ENCODE measurements at regions not wholly inside any gene's neighbourhood (a gene's known extent, or its start where the extent isn't known, plus 50 kb on each side); places are given as distances from the start of the nearest gene placed in this dataset.

DNA sequence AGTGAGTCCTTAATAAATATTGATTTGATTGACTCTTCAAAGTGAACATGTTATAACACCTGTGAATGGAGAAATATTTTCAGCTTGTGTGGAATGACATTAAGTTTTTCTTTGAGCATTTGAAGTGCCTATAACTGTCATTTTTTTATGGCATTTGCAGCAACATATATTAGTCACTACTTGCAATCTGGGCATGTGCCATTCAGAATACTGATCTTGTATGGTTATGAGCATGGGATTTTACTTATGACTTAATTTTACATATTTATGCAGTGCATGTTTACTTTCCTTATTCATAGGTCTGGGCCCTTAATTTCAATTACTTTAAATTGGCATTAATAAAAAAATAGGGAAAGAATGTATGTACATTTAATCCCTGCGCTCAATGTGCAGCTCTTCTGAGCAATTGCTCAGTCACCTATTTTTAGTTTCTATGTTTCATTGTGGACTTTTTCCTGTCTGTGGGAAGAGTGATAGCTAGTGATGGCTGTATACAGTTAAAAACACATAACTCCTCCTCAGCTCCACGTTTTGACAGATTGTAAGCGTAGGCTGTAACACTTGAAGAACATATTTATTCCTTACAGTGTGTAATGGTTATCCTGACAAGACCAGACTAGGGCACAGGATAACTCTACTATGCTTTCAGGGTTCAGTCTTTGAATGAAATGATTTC lies 339.6 kb downstream of the SNAPC1 start:
- H3K9me3 ChIP-seq: no peaks in the 10 kb centered on the region
- H3K27me3 ChIP-seq: peaks cover 21% of the 10 kb centered on the region
- no peaks in the 10 kb centered on the region for H3K4me1 ChIP-seq (ENCODE audit: control insufficient read depth in 1 of 2, insufficient read depth in 1 of 2, low read depth in 1 of 2, low read length in 1 of 2)
- TF ChIP-seq, protein P1, sequence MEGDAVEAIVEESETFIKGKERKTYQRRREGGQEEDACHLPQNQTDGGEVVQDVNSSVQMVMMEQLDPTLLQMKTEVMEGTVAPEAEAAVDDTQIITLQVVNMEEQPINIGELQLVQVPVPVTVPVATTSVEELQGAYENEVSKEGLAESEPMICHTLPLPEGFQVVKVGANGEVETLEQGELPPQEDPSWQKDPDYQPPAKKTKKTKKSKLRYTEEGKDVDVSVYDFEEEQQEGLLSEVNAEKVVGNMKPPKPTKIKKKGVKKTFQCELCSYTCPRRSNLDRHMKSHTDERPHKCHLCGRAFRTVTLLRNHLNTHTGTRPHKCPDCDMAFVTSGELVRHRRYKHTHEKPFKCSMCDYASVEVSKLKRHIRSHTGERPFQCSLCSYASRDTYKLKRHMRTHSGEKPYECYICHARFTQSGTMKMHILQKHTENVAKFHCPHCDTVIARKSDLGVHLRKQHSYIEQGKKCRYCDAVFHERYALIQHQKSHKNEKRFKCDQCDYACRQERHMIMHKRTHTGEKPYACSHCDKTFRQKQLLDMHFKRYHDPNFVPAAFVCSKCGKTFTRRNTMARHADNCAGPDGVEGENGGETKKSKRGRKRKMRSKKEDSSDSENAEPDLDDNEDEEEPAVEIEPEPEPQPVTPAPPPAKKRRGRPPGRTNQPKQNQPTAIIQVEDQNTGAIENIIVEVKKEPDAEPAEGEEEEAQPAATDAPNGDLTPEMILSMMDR (IDR thresholded peaks at IDR 0.05): no peak
- H3K4me3 ChIP-seq (ENCODE audit: low read depth in 1 of 2, low read length in 1 of 2): no peak overlapping the region
- no peaks in the 10 kb centered on the region for H3K36me3 ChIP-seq
- H3K27ac ChIP-seq: no peak overlapping the region

DNA sequence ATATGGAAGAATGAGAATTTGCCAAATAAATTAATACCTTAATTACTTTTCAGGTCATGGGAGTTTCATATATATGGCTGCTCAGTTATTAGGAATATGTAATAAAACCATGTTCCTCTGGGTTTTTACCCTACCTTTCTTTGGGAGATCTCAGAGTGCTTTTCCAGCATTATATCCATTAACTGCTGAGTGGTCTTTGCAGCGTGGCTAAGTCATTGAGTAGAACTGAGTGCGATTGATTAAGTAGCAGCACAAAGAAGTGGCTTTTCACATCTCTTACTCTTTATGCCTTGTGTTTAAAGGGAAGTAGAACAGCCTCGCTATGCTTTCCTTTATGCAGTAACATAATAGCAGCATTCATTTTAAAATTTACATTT lies 340.1 kb downstream of the SNAPC1 start:
- Histone ChIP-seq H3K36me3 (no peaks in the 10 kb centered on the region), H3K4me1 (ENCODE audit: control insufficient read depth in 1 of 2, insufficient read depth in 1 of 2, low read depth in 1 of 2, low read length in 1 of 2) (no peaks in the 10 kb centered on the region), H3K27ac (no peak overlapping the region), H3K4me3 (ENCODE audit: low read depth in 1 of 2, low read length in 1 of 2) (no peak overlapping the region), H3K9me3 (no peaks in the 10 kb centered on the region), H3K27me3 (peaks cover 26% of the 10 kb centered on the region)
- TF ChIP-seq, protein P1 (IDR thresholded peaks at IDR 0.05): no peak

DNA sequence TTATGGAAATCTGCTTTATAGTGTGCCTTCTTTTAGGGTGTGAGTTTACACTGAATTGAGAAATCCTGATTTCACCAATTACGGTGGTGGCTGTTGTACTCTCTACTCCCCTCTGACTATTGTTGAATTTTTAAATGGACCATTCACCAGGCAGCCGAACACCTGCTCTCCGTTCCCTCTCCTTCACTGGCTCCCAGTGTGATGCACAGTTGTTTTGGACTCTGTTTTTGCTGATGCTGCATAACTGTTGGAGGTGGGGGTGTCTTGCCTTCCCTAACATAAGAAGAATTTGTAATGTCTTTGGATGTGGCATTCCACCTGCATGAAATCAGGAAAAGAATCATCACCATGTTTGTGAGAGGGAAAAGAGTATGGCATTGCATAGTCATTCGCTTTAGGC lies 341.2 kb downstream of the SNAPC1 start:
- Histone ChIP-seq H3K9me3 (no peaks in the 10 kb centered on the region), H3K4me3 (ENCODE audit: low read depth in 1 of 2, low read length in 1 of 2) (no peak overlapping the region), H3K27ac (no peak overlapping the region), H3K27me3 (peaks cover 32% of the 10 kb centered on the region), H3K36me3 (no peaks in the 10 kb centered on the region), H3K4me1 (ENCODE audit: control insufficient read depth in 1 of 2, insufficient read depth in 1 of 2, low read depth in 1 of 2, low read length in 1 of 2) (no peaks in the 10 kb centered on the region)
- TF ChIP-seq, protein P1 (IDR thresholded peaks at IDR 0.05): no peak

DNA sequence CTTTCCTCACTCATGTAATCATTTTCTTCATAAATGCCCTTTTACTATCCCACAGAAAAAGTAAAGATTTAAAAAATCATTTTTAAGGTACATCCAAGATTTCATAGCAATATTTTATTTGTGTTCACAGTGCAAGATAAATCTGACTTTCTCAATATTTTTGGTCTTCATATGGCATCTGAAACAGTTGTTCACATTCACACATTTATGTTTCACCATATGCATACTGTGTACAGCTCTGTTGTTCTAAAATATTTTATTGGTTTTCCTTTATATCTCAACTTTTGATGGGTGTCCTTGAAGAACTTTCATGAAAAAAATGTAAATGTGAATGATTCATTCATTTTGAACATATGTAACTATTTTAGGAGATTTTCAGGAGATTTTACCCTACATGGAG lies 348.7 kb downstream of the SNAPC1 start:
- Histone ChIP-seq H3K4me3 (ENCODE audit: low read depth in 1 of 2, low read length in 1 of 2) (no peak overlapping the region), H3K27me3 (peaks cover 53% of the 10 kb centered on the region), H3K27ac (no peak overlapping the region), H3K9me3 (no peaks in the 10 kb centered on the region), H3K4me1 (ENCODE audit: control insufficient read depth in 1 of 2, insufficient read depth in 1 of 2, low read depth in 1 of 2, low read length in 1 of 2) (no peaks in the 10 kb centered on the region), H3K36me3 (no peaks in the 10 kb centered on the region)
- TF ChIP-seq, protein P1 (IDR thresholded peaks at IDR 0.05): no peak

DNA sequence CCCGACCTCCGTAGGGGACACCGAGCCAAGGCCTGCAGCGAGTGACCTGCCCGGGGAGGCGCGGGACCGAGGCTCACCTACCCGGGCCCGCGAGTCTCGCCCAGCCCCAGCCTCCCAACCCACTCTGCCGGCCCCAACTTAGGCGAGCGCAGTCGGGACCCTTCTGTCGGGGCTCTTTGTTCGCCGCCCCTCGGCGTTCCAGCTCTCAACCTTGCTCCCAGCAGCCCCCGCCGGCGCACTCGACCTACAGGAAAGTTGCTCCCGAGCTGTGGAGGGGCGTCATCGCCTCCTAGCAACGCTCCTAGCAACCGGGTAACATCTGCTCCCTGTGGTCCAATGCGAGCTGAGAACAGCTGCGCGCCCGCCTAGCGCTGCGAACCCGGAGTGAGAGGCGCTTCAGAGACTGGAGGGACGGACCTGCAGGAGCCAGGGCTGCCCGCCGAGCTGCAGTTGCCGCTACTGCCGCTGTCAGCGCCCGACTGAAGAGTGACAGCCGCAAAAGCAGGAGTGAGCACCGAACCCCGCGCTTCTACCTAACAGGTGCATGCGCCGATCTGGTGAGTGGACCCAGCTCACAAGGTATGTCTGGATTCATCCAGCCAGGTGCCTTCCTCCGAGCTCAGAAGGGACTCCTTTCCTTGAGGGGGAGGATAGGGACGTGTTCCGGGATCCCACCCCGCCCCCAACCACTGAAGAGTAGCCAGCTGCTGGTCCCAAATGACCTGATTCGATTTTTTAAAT lies 355.0 kb downstream of the SNAPC1 start:
- Histone ChIP-seq H3K36me3 (no peaks in the 10 kb centered on the region), H3K9me3 (no peaks in the 10 kb centered on the region), H3K27me3 (peaks cover 83% of the 10 kb centered on the region), H3K27ac (no peak overlapping the region), H3K4me1 (ENCODE audit: control insufficient read depth in 1 of 2, insufficient read depth in 1 of 2, low read depth in 1 of 2, low read length in 1 of 2) (no peaks in the 10 kb centered on the region), H3K4me3 (ENCODE audit: low read depth in 1 of 2, low read length in 1 of 2) (no peak overlapping the region)
- TF ChIP-seq, protein P1 (IDR thresholded peaks at IDR 0.05): no peak

Data from neutrophil (primary cell).